NB4 (cell line): ENCODE measurements at regions not wholly inside any gene's neighbourhood (a gene's known extent, or its start where the extent isn't known, plus 50 kb on each side); places are given as distances from the start of the nearest gene placed in this dataset.
"Not testable (repeated sequence)": the region's sequence is repeated elsewhere in the genome, so short reads cannot be mapped to it uniquely, and the experiment has no call there.

Experiments
- DNase-seq: peaks from one replicate; pipeline ENCODE4 v3.0.0; 2010; ENCODE audit warnings: low read depth
- H3K4me3 ChIP-seq: one replicate; pipeline ENCODE4 v1.5.1; 2011; ENCODE audit warnings: mild to moderate bottlenecking, low read depth, low read length, moderate library complexity
- MYC ChIP-seq: IDR thresholded peaks from 2 replicates; pipeline ENCODE4 v1.6.1; 2011; ENCODE audit warnings: low read depth, low read length
- POLR2A ChIP-seq: IDR thresholded peaks from 2 replicates; pipeline ENCODE4 v1.6.1; 2011; ENCODE audit warnings: mild to moderate bottlenecking; ENCODE audit not compliant: insufficient read length; ENCODE audit errors: extremely low read depth
- TF ChIP-seq, protein P1 (sequence below): IDR thresholded peaks from 2 replicates; pipeline ENCODE4 v1.6.1; 2011; ENCODE audit warnings: low read depth, low read length
- TF ChIP-seq, protein P2 (sequence below): IDR thresholded peaks from one replicate; pipeline ENCODE4 v1.5.1; 2012; ENCODE audit warnings: low read depth, low read length

DNA sequence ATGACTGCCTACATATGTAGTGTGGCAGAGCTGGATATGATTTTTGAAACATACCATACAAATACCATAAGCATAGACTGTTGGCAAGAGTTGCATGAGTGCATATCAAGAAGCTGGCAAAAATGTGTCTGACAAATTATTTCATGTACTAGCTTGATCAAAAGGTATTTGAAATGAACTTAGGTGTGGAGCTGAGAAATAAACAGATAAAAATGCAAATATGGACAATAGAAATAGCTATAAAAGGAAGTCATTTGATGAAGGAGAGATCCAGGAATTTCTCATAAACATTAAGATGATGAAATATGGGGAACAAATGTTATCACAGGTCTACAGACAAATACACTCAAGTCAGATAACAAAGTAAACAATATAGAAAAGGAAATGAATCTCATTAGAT, 609.1 kb downstream of the PTPRC start:
- TF ChIP-seq POLR2A, result no peak
- TF ChIP-seq, protein P1, sequence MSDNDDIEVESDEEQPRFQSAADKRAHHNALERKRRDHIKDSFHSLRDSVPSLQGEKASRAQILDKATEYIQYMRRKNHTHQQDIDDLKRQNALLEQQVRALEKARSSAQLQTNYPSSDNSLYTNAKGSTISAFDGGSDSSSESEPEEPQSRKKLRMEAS, result no peak
- TF ChIP-seq MYC, result no peak
- TF ChIP-seq, protein P2, sequence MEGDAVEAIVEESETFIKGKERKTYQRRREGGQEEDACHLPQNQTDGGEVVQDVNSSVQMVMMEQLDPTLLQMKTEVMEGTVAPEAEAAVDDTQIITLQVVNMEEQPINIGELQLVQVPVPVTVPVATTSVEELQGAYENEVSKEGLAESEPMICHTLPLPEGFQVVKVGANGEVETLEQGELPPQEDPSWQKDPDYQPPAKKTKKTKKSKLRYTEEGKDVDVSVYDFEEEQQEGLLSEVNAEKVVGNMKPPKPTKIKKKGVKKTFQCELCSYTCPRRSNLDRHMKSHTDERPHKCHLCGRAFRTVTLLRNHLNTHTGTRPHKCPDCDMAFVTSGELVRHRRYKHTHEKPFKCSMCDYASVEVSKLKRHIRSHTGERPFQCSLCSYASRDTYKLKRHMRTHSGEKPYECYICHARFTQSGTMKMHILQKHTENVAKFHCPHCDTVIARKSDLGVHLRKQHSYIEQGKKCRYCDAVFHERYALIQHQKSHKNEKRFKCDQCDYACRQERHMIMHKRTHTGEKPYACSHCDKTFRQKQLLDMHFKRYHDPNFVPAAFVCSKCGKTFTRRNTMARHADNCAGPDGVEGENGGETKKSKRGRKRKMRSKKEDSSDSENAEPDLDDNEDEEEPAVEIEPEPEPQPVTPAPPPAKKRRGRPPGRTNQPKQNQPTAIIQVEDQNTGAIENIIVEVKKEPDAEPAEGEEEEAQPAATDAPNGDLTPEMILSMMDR, result no peak
- no peak overlapping the region for H3K4me3 ChIP-seq
- DNase-seq, result no peak

DNA sequence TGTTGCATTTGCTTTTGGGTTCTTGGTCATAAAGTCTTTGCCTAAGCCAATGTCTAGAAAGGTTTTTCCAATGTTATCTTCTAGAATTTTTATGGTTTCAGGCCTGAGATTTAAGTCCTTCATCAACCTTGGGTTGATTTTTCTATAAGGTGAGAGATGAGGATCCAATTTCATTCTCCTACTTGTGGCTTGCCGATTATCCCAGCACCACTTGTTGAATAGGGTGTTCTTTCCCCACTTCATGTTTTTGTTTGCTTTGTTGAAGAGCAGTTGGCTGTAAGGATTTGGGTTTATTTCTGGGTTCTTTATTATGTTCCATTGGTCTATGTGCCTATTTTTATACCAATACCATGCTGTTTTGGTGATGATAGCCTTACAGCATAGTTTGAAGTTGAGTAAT, 615.2 kb downstream of the PTPRC start:
- not testable (repeated sequence) for DNase-seq, H3K4me3 ChIP-seq

DNA sequence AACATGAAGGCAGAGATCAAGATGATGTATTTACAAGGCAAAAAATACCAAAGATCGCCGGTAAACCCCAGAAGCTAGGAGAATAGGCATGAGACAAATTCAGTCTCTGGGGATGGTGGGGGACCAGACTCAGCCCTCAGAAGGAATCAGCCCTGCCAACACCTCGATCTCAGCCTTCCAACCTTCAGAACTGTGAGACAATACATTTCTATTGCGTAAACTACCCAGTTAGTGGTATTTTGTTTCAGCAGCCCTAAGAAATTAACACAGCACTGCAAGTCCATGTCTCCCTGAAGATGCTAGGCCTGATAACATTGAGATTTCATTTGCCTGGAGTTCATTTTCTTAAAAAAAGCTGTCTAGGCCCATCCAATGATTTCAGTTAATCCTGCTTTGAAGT, 622.5 kb downstream of the PTPRC start:
- TF ChIP-seq, protein P2, result no peak
- TF ChIP-seq, protein P1, result no peak
- no peak for TF ChIP-seq MYC
- no peak for TF ChIP-seq POLR2A
- no peak overlapping the region for H3K4me3 ChIP-seq
- DNase-seq, result peak; percentile 7

DNA sequence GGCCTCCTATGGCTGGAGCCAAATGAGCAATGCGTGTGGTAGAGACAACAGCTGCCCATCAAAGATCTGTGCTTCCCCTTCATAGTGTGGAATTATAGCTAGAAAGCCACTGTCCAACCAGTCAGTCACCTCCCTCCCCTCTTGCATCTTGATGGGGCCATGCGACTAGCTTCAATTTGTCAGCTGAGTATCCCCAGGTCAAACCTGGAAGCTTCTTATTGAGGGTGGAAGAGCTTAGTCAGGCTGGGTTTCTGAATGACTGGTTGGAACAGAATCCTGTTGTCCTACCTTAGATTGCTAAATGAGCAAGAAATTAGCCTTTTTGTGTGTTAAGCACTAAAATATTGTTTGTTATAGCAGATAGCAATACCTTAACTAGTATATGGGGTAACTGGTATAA, 625.4 kb downstream of the PTPRC start:
- no peak for DNase-seq
- H3K4me3 ChIP-seq, result no peak overlapping the region
- no peak for TF ChIP-seq MYC
- TF ChIP-seq POLR2A, result no peak
- TF ChIP-seq, protein P2, result no peak

DNA sequence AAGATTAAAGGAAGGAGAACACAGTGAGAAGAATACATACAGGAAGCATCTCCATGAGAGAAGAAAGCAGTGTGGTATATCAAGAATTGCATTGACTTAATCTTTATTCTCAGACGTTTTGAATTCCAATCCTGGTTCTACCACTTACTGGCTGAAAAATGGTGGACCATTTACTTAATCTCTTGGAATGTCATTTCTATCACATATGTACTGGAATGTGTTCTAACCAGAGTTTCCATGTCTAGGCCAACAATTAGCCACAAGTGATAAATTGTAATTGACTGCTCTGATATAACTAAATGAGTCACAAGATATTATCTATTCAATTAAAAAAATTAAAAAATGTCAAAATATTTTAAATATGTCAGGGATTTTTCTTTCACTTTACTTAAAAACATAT, 626.1 kb downstream of the PTPRC start:
- no peak for DNase-seq
- H3K4me3 ChIP-seq, result no peak overlapping the region
- TF ChIP-seq MYC (no peak), POLR2A (no peak)
- TF ChIP-seq, protein P1, result no peak
- TF ChIP-seq, protein P2, result no peak

DNA sequence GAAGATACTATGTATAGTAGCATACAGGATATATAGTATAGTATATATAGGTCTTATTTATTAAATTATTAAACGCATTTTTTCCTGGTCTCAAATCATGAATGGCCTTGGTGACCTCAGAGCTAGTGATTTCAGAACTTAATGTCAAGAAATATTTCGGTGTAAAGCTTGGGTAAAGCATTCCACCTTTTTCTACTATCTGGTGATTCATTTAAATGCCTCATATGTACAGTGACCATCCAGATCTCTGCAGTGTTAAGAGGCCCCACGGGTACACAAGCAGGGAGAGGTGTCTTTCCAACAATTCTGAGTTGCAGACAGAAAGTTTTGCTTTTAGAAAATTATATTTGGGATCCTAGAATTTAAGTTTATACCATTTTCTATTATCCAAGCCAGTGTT, 626.5 kb downstream of the PTPRC start:
- H3K4me3 ChIP-seq, result no peak overlapping the region
- TF ChIP-seq POLR2A (no peak), MYC (no peak)
- TF ChIP-seq, protein P2, result no peak
- TF ChIP-seq, protein P1, result no peak
- DNase-seq, result no peak
